Testis (tissue), 2 donors: ENCODE measurements at regions not wholly inside any gene's neighbourhood (a gene's known extent, or its start where the extent isn't known, plus 50 kb on each side); places are given as distances from the start of the nearest gene placed in this dataset.

Source experiments
- DNase-seq: peaks from one replicate; pipeline ENCODE4 v3.0.0-alpha.2; 2019
- H3K27ac ChIP-seq, 2 donors: fragments of 200-600 bp; sonication (generic); one replicate each; pipeline ENCODE4 v1.5.1; 2019
- H3K27me3 ChIP-seq: fragments of 200-600 bp; sonication (generic); one replicate; pipeline ENCODE4 v1.5.1; 2019
- H3K36me3 ChIP-seq: fragments of 200-600 bp; sonication (generic); one replicate; pipeline ENCODE4 v1.5.1; 2017; ENCODE audit warnings: low read depth; ENCODE audit errors: missing control alignments
- H3K4me1 ChIP-seq: fragments of 200-600 bp; sonication (generic); one replicate; pipeline ENCODE4 v1.5.1; 2019
- H3K4me3 ChIP-seq, 2 donors: fragments of 200-600 bp; sonication (generic); one replicate each; pipeline ENCODE4 v1.5.1; 2017 to 2019
- H3K9me3 ChIP-seq: fragments of 200-600 bp; sonication (generic); one replicate; pipeline ENCODE4 v1.5.1; 2017
- CTCF ChIP-seq, 3 experiments: fragments of 450-650 bp in 2 of 3; fragments of 200-600 bp in 1 of 3; sonication (generic) in 1 of 3; IDR thresholded peaks; one replicate each; pipeline ENCODE4 v1.5.1; 2016 to 2019; ENCODE audit warnings: antibody characterized with exemption in 3 of 3, mild to moderate bottlenecking in 2 of 3, moderate library complexity in 1 of 3
- POLR2A ChIP-seq: fragments of 450-650 bp; IDR thresholded peaks from one replicate; pipeline ENCODE4 v1.6.1; 2017; ENCODE audit warnings: antibody characterized with exemption, mild to moderate bottlenecking, moderate library complexity
- WGBS, 2 donors: methylation state at CpG; one replicate each; pipeline ENCODE4 v1.1.5; 2018; 5-methylcytosine and 5-hydroxymethylcytosine counted together
- intact Hi-C: fragments of 100-400 bp; cut with DNase I; formaldehyde crosslinking; loops from one replicate; pipeline ENCODE4 v1.15.1; 2023; ENCODE audit warnings: low total_unique reads

DNA sequence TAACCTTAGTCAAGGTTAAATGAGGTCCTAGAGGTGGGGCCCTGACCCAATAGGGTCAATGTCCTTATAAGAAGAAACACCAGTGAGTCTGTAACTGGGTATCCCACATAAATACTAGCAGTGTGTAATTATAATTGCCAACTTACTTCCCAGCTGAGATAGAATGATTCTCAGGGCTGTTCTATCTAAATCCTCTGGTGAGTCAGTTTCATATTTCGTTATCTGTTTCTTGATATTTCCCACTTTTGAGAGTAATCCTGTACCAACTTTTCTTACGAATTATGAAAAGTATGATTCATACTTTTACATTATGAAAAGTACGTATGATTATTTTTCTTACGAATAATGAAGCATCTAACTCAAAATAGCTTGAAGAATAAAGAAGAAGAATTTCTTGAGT lies 546.8 kb upstream of the NETO1 start:
- WGBS, 2 donors, result 79 to 92% methylated on average over 4 of the region's 4 CpGs
- Histone ChIP-seq H3K4me3 (no peak overlapping the region), H3K9me3 (no peaks in the 10 kb centered on the region), H3K4me1 (no peaks in the 10 kb centered on the region), H3K27me3 (no peaks in the 10 kb centered on the region), H3K36me3 (no peaks in the 10 kb centered on the region), H3K27ac (no peak overlapping the region)
- DNase-seq, result no peak
- TF ChIP-seq POLR2A, result no peak
- no peak for TF ChIP-seq CTCF (IDR thresholded peaks at IDR 0.05)
- intact Hi-C loops, result no loop called here

DNA sequence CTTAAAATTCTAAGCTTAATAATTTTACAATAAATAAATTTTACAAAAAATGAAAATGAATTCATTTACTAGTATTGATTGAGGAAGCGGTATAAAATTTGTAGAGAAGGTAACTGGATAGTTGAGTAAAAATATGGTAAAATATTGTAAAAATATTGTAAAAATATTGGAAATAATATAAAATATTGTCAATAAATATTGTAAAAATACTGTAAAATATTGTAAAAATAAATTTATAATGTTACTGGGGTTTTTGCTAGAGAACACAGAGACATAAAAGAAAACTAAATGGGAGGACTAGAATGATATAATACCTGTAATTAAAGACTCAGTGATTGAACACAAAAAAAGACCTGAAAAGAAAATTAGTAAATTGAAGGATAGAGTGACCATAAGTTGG lies 546.3 kb upstream of the NETO1 start:
- 94 to 97% methylated on average over 1 of the region's 1 CpG for WGBS, 2 donors
- Histone ChIP-seq H3K4me1 (no peaks in the 10 kb centered on the region), H3K27me3 (no peaks in the 10 kb centered on the region), H3K27ac (no peak overlapping the region), H3K36me3 (no peaks in the 10 kb centered on the region), H3K4me3 (no peak overlapping the region), H3K9me3 (no peaks in the 10 kb centered on the region)
- no peak for DNase-seq
- intact Hi-C loops, result no loop called here
- TF ChIP-seq POLR2A (no peak), CTCF (IDR thresholded peaks at IDR 0.05) (no peak)

- no peaks in the 10 kb centered on the region for H3K4me1 ChIP-seq
- no peak for TF ChIP-seq CTCF (IDR thresholded peaks at IDR 0.05)
- H3K27me3 ChIP-seq, result no peaks in the 10 kb centered on the region
- H3K4me3 ChIP-seq, result no peak overlapping the region
- 57 to 61% methylated on average over 4 of the region's 4 CpGs for WGBS, 2 donors
- H3K27ac ChIP-seq, result no peak overlapping the region
- H3K36me3 ChIP-seq, result no peaks in the 10 kb centered on the region
- intact Hi-C loops, result no loop called here
- H3K9me3 ChIP-seq, result no peaks in the 10 kb centered on the region
- no peak for DNase-seq
Measured at GRCh38 chr18:73409242-73409641, 541.5 kb upstream of the NETO1 start.

DNA sequence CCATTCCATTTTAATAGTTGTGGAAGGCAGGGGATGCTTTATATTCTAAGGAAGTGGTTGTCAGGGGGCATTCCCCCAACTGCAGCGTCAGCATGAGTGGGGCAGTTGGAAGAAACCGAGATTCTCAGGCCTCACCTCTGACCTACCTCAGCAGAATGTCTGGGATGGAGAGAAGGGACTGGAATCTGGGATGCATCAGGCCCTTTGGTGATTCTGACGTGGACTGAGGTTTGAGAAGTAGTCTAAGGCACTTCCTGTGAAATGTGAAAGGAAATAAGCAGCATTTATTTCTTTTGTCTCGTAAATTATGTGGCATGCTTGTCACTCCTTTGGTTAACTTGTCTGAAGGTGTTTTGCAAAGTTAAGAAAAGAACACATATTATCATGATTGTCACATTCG lies 540.7 kb upstream of the NETO1 start:
- TF ChIP-seq POLR2A (no peak), CTCF (IDR thresholded peaks at IDR 0.05) (no peak)

DNA sequence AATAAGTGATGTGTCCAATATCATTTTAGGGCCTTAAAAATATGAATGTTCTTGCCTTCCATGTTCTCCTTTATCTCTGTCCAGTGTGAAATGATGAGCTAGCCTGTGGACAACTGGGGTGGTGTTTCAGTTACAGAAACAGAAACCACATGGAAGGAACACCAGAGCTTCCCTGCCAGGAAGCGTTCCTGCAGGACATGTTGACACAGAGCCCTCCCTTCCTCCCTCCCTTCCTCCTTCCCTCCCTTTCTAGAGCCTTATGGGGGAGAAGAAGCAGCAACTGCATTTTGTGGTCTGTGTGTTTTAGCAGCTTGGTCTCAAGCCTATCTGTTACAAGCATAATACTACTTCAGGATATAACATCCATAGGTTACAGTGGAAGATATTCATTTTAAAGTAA lies 539.7 kb upstream of the NETO1 start:
- Histone ChIP-seq H3K27ac (no peak overlapping the region), H3K36me3 (no peaks in the 10 kb centered on the region), H3K4me3 (no peak overlapping the region), H3K27me3 (no peaks in the 10 kb centered on the region), H3K9me3 (no peaks in the 10 kb centered on the region), H3K4me1 (peaks cover 4% of the 10 kb centered on the region)
- WGBS, 2 donors, result 8 to 31% methylated on average over 1 of the region's 1 CpG
- DNase-seq, result no peak
- intact Hi-C loops, result no loop called here
- TF ChIP-seq POLR2A (no peak), CTCF (IDR thresholded peaks at IDR 0.05) (no peak)

More for the DNA sequence above, 540.7 kb upstream of the NETO1 start:
- no peaks in the 10 kb centered on the region for H3K36me3 ChIP-seq
- H3K27ac ChIP-seq, result no peak overlapping the region
- intact Hi-C loops, result no loop called here
- no peaks in the 10 kb centered on the region for H3K9me3 ChIP-seq
- H3K27me3 ChIP-seq, result no peaks in the 10 kb centered on the region
- DNase-seq, result no peak
- no peak overlapping the region for H3K4me3 ChIP-seq
- no peaks in the 10 kb centered on the region for H3K4me1 ChIP-seq
- 55 to 62% methylated on average over 5 of the region's 5 CpGs for WGBS, 2 donors
